H9 (cell line): ENCODE measurements at regions not wholly inside any gene's neighbourhood (a gene's known extent, or its start where the extent isn't known, plus 50 kb on each side); places are given as distances from the start of the nearest gene placed in this dataset.

Experiments used
- DNase-seq: peaks from one replicate; pipeline ENCODE4 v3.0.0-alpha.2; 2017
- H2AFZ ChIP-seq: one replicate; pipeline ENCODE4 v1.6.1; 2013; ENCODE audit warnings: mild to moderate bottlenecking, low read length, control low read depth, moderate library complexity
- H2AK5ac ChIP-seq: 2 replicates; pipeline ENCODE4 v1.6.1; 2013; ENCODE audit warnings: low read length, control low read depth, mixed read lengths; ENCODE audit not compliant: insufficient read length
- H2BK120ac ChIP-seq: one replicate; pipeline ENCODE4 v1.6.1; 2013; ENCODE audit warnings: low read depth, mild to moderate bottlenecking, low read length, control low read depth, inconsistent platforms; ENCODE audit not compliant: poor library complexity, severe bottlenecking
- H2BK12ac ChIP-seq: 2 replicates; pipeline ENCODE4 v1.6.1; 2013; ENCODE audit warnings: low read length, control low read depth, mixed read lengths, low read depth; ENCODE audit not compliant: insufficient read length
- H2BK15ac ChIP-seq: 2 replicates; pipeline ENCODE4 v1.6.1; 2013; ENCODE audit warnings: low read depth, low read length, control low read depth
- H2BK20ac ChIP-seq: one replicate; pipeline ENCODE4 v1.6.1; 2013; ENCODE audit warnings: low read depth, mild to moderate bottlenecking, low read length, control low read depth, inconsistent platforms; ENCODE audit not compliant: poor library complexity, severe bottlenecking
- H2BK5ac ChIP-seq: 2 replicates; pipeline ENCODE4 v1.6.1; 2013; ENCODE audit warnings: low read length, control low read depth, mixed read lengths; ENCODE audit not compliant: insufficient read length
- H3K14ac ChIP-seq: 2 replicates; pipeline ENCODE4 v1.6.1; 2013; ENCODE audit warnings: low read length, control low read depth; ENCODE audit not compliant: insufficient read depth
- H3K18ac ChIP-seq: 2 replicates; pipeline ENCODE4 v1.6.1; 2013; ENCODE audit warnings: low read depth, mild to moderate bottlenecking, mixed read lengths, low read length, control low read depth; ENCODE audit not compliant: insufficient read length
- H3K23ac ChIP-seq: 2 replicates; pipeline ENCODE4 v1.6.1; 2013; ENCODE audit warnings: low read length, control low read depth, mixed read lengths, low read depth; ENCODE audit not compliant: insufficient read length
- H3K23me2 ChIP-seq: 2 replicates; pipeline ENCODE4 v1.6.1; 2013; ENCODE audit warnings: low read depth, mild to moderate bottlenecking, mixed read lengths, low read length, control low read depth; ENCODE audit not compliant: insufficient read length, poor library complexity, severe bottlenecking
- H3K27ac ChIP-seq: 2 replicates; pipeline ENCODE4 v1.5.1; 2013; ENCODE audit warnings: low read length, control low read depth, mixed read lengths, low read depth; ENCODE audit not compliant: insufficient read length
- H3K27me3 ChIP-seq: 2 replicates; pipeline ENCODE4 v1.6.1; 2013; ENCODE audit warnings: low read length, control low read depth, inconsistent platforms; ENCODE audit not compliant: insufficient read depth
- H3K4ac ChIP-seq: 2 replicates; pipeline ENCODE4 v1.6.1; 2013; ENCODE audit warnings: low read depth, mild to moderate bottlenecking, control low read depth, inconsistent platforms, low read length, moderate library complexity
- H3K4me1 ChIP-seq: 2 replicates; pipeline ENCODE4 v1.6.1; 2013; ENCODE audit warnings: low read length, control low read depth, inconsistent platforms; ENCODE audit not compliant: insufficient read depth
- H3K4me2 ChIP-seq: 2 replicates; pipeline ENCODE4 v1.6.1; 2013; ENCODE audit warnings: low read length, control low read depth, mixed read lengths; ENCODE audit not compliant: insufficient read length, insufficient read depth
- H3K56ac ChIP-seq: 2 replicates; pipeline ENCODE4 v1.6.1; 2013; ENCODE audit warnings: low read depth, mild to moderate bottlenecking, mixed read lengths, low read length, control low read depth; ENCODE audit not compliant: insufficient read length
- H3K79me1 ChIP-seq: 2 replicates; pipeline ENCODE4 v1.6.1; 2013; ENCODE audit warnings: low read depth, mild to moderate bottlenecking, moderate library complexity, low read length, control low read depth, inconsistent platforms; ENCODE audit not compliant: insufficient read depth, poor library complexity, severe bottlenecking
- H3K79me2 ChIP-seq: 2 replicates; pipeline ENCODE4 v1.6.1; 2013; ENCODE audit warnings: low read length, control low read depth, inconsistent platforms; ENCODE audit not compliant: insufficient read depth
- H3K9ac ChIP-seq: 2 replicates; pipeline ENCODE4 v1.6.1; 2013; ENCODE audit warnings: low read length, control low read depth, mixed read lengths; ENCODE audit not compliant: insufficient read length; ENCODE audit errors: extremely low read depth
- H3K9me3 ChIP-seq: one replicate; pipeline ENCODE4 v1.6.1; 2013; ENCODE audit warnings: low read depth, low read length, inconsistent platforms; ENCODE audit not compliant: control insufficient read depth
- H3T11ph ChIP-seq: one replicate; pipeline ENCODE4 v1.6.1; 2013; ENCODE audit warnings: mild to moderate bottlenecking, low read length, control low read depth, inconsistent platforms
- H4K20me1 ChIP-seq: one replicate; pipeline ENCODE4 v1.6.1; 2013; ENCODE audit not compliant: control insufficient read depth, insufficient read length, insufficient read depth
- H4K5ac ChIP-seq: 2 replicates; pipeline ENCODE4 v1.6.1; 2013; ENCODE audit warnings: low read depth, mild to moderate bottlenecking, mixed read lengths, low read length, control low read depth; ENCODE audit not compliant: insufficient read length
- H4K8ac ChIP-seq: replicated peaks from 2 replicates; pipeline ENCODE4 v1.6.1; 2013; ENCODE audit warnings: low read length, control low read depth, mixed read lengths, low read depth; ENCODE audit not compliant: insufficient read length
- H4K91ac ChIP-seq: 2 replicates; pipeline ENCODE4 v1.6.1; 2013; ENCODE audit warnings: low read depth, mild to moderate bottlenecking, moderate library complexity, mixed read lengths, low read length, control low read depth; ENCODE audit not compliant: insufficient read length
- H3K27ac Mint-ChIP-seq, 3 experiments: 2 replicates in 2 of 3; 3 replicates in 1 of 3; pipeline ENCODE4 v1.8.0; 2020 to 2021; ENCODE audit warnings: mixed read lengths in 3 of 3, mild to moderate bottlenecking in 1 of 3, moderate library complexity in 1 of 3
- H3K27me3 Mint-ChIP-seq: 2 replicates; pipeline ENCODE4 v1.8.0; 2021; ENCODE audit warnings: low read depth, mild to moderate bottlenecking, moderate library complexity, mixed read lengths
- H3K36me3 Mint-ChIP-seq, 3 experiments: 2 replicates in 2 of 3; 3 replicates in 1 of 3; pipeline ENCODE4 v1.8.0; 2020 to 2021; ENCODE audit warnings: low read depth in 3 of 3, mixed read lengths in 3 of 3; ENCODE audit not compliant: insufficient read depth in 1 of 3
- H3K4me1 Mint-ChIP-seq, 2 experiments: 2 replicates each; pipeline ENCODE4 v1.8.0; 2020; ENCODE audit warnings: mixed read lengths in 2 of 2
- H3K4me3 Mint-ChIP-seq, 2 experiments: 2 replicates in 1 of 2; 3 replicates in 1 of 2; pipeline ENCODE4 v1.8.0; 2020 to 2021; ENCODE audit warnings: mild to moderate bottlenecking in 2 of 2, mixed read lengths in 2 of 2, moderate library complexity in 1 of 2
- H3K9me3 Mint-ChIP-seq, 2 experiments: 2 replicates in 1 of 2; 3 replicates in 1 of 2; pipeline ENCODE4 v1.8.0; 2020; ENCODE audit warnings: mild to moderate bottlenecking in 2 of 2, mixed read lengths in 2 of 2, moderate library complexity in 1 of 2
- WGBS: extraction: QIAGEN DNeasy Blood & Tissue Kit; methylation state at CpG from one replicate; pipeline ENCODE4 v1.1.7; 2013; ENCODE audit warnings: missing lambda C conversion rate, low lambda C conversion rate, mixed read lengths; ENCODE audit not compliant: insufficient read length; ENCODE audit errors: extremely low coverage; 5-methylcytosine and 5-hydroxymethylcytosine counted together
- TF ChIP-seq, protein P1 (sequence below): fragments of 200-600 bp; sonication (generic); conservative IDR thresholded peaks from 3 replicates; pipeline ENCODE4 v1.8.0; 2021; ENCODE audit warnings: antibody characterized with exemption, mild to moderate bottlenecking

DNA sequence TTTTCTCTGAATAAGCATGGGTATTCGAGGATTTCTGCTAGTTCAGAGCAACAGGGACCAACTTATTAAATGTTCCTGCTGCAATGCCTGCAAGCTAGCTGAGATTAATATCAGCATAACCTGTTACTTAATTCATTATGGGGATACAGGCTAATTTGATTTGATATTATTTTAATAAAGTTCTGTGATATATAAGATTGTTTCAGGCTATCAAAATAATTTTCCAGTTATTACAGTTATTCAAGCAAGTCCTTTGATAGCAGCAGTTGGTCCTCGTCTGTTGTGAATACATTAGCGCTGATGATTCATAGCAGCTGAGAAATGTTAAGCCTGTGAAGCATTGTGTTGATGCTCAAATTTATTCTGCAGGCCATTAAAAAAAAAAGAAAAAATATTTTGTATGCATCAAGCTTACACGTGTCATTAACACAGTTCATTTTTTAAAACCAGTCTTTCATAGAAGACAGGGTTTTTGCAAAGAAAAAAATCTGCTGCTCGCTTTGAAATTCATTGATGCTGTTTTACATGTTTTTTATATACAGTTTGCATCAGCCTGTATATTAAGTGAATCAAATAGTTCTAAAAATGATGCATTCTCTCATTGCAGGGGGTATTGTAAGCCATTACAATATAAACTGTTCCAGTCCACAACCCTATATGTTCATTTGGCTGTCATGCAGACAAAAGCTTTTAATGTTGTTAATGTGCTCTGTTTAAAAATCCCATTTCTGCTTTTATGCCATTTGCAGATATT, 482.5 kb downstream of the BCL11A start:
- Histone ChIP-seq H3T11ph (no peak overlapping the region), H3K18ac (no peak overlapping the region), H3K79me1 (no peaks in the 10 kb centered on the region), H3K23me2 (no peaks in the 10 kb centered on the region), H3K79me2 (no peaks in the 10 kb centered on the region), H2BK12ac (no peak overlapping the region), H3K4me1 (no peaks in the 10 kb centered on the region), H2BK15ac (no peak overlapping the region), H2AFZ (no peak overlapping the region), H3K4me2 (no peak overlapping the region), H3K27me3 (no peaks in the 10 kb centered on the region), H3K9me3 (no peaks in the 10 kb centered on the region), H2AK5ac (no peak overlapping the region), H3K56ac (no peak overlapping the region), H4K20me1 (no peaks in the 10 kb centered on the region), H2BK120ac (no peak overlapping the region), H4K5ac (no peak overlapping the region), H2BK5ac (no peak overlapping the region), H4K91ac (no peak overlapping the region), H3K27ac (no peak overlapping the region), H3K9ac (no peak overlapping the region), H3K14ac (no peak overlapping the region), H3K23ac (no peak overlapping the region), H3K4ac (no peak overlapping the region), H2BK20ac (no peak overlapping the region), H4K8ac (no peak overlapping the region)
- WGBS, result no CpG with 5 or more reads among the region's 5 CpGs
- no peaks in the 10 kb centered on the region for H3K9me3 Mint-ChIP-seq
- peaks cover 3% of the 10 kb centered on the region for H3K27me3 Mint-ChIP-seq
- H3K4me3 Mint-ChIP-seq, result no peak overlapping the region
- H3K4me1 Mint-ChIP-seq, result peaks cover 15 to 21% of the 10 kb centered on the region in 2 experiments
- DNase-seq, result no peak
- no peak overlapping the region for H3K27ac Mint-ChIP-seq
- H3K36me3 Mint-ChIP-seq, result no peaks in the 10 kb centered on the region
- TF ChIP-seq, protein P1, sequence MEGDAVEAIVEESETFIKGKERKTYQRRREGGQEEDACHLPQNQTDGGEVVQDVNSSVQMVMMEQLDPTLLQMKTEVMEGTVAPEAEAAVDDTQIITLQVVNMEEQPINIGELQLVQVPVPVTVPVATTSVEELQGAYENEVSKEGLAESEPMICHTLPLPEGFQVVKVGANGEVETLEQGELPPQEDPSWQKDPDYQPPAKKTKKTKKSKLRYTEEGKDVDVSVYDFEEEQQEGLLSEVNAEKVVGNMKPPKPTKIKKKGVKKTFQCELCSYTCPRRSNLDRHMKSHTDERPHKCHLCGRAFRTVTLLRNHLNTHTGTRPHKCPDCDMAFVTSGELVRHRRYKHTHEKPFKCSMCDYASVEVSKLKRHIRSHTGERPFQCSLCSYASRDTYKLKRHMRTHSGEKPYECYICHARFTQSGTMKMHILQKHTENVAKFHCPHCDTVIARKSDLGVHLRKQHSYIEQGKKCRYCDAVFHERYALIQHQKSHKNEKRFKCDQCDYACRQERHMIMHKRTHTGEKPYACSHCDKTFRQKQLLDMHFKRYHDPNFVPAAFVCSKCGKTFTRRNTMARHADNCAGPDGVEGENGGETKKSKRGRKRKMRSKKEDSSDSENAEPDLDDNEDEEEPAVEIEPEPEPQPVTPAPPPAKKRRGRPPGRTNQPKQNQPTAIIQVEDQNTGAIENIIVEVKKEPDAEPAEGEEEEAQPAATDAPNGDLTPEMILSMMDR, result no peak
